HG03354 (cell line): ENCODE measurements at regions not wholly inside any gene's neighbourhood (a gene's known extent, or its start where the extent isn't known, plus 50 kb on each side); places are given as distances from the start of the nearest gene placed in this dataset.
A peak's percentile ranks its signal among the peaks of the same experiment; 100 is the strongest.
"Not testable (repeated sequence)": the region's sequence is repeated elsewhere in the genome, so short reads cannot be mapped to it uniquely, and the experiment has no call there.

ENCODE experiments used
- ATAC-seq: cut with Tn5 transposase; IDR thresholded peaks from one replicate; pipeline ENCODE4 v1.9.1; 2021; ENCODE audit warnings: mild to moderate bottlenecking; ENCODE audit not compliant: unreplicated experiment, poor library complexity, severe bottlenecking

DNA sequence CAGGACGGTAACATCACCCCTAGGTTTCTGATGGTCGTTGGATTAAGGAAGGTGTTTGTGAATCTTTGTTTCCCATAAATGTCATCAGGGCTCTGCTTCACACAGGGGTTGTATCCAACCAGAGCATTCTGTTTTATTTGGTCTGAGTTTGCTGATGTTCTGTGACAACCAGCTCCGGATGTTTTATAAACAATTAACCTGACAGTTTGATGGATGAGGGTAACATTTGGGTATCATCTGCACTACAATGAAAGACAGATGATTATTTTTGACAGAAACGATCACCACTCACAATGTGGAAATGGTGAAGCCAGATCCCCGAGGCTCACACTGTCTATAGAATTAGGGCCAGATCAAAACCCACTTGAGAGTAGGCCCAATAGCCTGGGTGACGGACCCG lies 107.1 kb downstream of the CDC42EP3 start:
- no peak for ATAC-seq

- no peak for ATAC-seq
Measured at GRCh38 chr2:37566517-37566981, 104.9 kb downstream of the CDC42EP3 start.

DNA sequence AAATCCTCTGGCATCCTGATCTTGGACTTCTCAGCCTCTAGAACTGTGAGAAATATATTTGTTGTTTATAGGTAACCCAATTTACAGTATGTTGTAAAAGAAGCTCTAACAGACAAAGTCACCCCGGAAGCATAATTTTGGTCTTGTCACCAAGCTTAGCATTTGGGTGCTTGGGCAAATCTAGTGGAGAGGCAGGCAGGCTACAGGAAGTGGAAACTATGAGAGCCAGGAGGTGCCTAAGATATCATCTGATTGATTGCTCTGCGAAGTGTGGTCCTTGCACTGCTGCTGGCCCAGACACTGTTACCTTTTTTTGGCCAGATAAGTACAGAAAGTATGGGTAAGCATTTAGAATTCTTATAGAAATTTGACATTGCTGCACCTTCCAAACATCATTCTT lies 102.9 kb downstream of the CDC42EP3 start:
- no peak for ATAC-seq

GRCh38 chr2:37569131-37569823 lies 102.2 kb downstream of the CDC42EP3 start:
- no peak for ATAC-seq

DNA sequence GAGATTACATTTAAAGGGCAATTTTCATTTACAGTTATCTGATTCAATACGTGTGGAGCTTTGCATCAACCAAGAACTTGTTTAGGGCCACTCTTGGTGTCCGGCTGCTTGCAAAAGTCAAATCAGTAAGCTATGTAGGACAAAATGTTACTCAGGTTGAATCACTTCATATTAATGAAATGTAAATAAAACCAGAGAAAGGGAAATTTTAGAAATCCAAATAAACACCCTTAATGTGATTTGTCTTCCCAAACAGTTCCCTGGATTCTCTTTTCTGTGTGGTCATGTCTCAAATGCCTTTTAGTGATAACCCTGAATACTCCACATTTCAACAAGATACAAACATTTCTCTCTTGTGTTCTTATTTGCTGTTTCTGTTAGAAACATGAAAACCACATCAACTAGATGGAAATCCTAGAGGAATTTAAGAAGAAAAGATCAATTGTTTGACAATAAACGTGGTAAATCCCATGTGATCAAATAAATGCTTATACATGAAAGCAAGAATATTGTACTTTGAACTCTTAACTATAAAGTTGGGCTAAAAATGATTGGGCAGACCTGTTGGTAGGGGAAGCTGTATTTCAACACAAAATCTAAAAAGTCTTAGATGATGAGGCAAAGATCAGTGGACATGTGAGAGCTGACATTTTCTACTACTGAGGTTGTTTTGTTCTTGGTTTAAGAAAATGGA lies 101.3 kb downstream of the CDC42EP3 start:
- ATAC-seq, result no peak

DNA sequence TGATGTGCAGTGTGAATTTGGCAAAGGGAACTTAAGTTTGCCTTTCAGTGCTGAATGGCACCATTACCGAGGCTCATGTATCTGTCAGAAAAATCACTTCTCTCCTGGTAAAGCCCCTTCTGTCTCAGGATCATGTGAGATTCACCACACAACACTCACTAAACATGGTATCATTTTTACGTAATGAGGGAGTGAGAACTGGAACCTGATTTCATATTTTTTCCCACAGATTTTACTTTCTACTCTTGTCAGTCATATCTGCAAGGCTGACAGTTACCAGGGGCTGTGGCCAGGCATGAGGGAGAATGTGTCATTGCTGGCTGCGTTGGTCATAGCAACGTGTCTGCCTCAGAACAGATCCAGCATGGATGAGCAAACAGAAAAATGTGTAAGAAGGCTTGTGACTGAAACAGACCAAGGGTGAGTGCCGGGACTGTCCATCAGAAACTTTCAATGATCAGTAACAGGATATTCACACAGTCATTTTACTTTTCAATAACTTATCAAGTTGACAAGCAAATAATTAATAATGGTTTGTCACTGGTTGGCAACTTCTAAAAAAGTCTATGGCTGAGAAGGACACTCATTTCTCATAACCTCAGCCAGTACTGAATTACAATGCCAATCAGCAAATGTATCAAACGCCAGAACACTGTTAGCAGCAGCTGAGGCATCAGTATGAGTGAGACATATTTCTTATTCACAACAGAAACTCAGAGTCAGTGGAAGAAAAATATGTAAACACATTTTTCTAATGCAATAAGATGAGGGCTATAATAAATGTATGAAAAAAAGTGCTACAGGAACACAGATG lies 100.5 kb downstream of the CDC42EP3 start:
- peak; percentile 87 for ATAC-seq

GRCh38 chr2:37571587-37572136 lies 99.8 kb downstream of the CDC42EP3 start:
- no peak for ATAC-seq

GRCh38 chr2:37573451-37574388 lies 97.7 kb downstream of the CDC42EP3 start:
- ATAC-seq, result peak; percentile 67

GRCh38 chr2:37575780-37576179 lies 95.7 kb downstream of the CDC42EP3 start:
- ATAC-seq, result no peak

DNA sequence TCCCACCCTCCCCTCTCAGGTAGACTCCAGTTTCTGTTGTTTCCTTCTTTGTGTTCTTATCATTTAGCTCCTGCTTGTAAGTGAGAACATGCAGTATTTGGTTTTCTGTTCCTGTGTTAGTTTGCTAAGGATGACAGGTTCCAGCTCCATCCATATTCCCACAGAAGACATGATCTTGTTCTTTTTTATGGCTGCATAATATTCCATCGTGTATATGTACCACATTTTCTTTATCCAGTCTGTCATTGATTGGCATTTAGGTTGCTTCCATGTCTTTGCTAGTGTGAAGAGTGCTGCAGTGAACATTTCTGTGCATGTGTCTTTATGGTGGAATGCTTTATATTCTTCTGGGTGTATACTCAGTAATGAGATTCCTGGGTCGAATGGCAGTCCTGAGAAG lies 95.2 kb downstream of the CDC42EP3 start:
- not testable (repeated sequence) for ATAC-seq

DNA sequence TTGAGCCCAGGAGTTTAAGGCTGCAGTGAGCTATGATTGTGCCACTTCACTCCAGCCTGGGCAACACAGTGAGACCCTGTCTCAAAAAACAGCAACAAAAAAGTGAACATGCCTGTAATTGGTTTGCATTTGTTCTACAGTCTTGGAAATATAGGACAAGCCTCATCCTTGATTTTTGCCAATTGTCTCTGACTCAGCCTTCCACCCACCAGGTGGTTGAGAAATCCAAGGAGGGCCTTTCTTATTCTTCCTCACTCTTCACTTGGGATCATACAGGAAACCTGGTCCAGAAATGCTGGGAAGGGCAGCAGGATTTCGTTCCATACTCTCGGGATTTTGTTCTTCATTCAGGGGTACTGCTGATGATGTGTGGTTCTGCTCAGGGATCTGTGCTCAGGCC lies 94.6 kb downstream of the CDC42EP3 start:
- ATAC-seq, result no peak

DNA sequence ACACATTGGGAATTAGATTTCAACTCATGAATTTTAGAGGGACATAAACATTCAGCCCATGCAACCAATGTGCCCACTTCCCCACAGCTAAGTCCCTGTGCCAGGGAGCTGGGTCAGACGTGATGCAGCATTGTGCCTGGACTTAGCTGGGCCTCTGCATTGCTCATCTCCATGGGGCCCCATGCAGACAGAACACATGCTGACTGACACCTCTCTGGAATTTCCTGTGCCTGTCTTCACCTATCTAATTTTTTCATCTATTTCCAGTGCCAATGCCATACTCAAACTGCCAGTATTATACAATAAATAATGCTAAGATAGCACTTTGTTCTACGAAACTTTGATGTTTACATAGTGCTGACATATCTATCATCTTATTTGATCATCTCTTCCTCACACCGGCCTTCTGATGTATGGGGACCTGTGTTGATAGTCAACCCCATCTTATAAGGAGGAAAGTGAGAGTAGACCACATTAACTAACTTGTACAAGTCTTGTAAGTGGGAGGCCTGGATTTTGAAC lies 92.2 kb downstream of the CDC42EP3 start:
- no peak for ATAC-seq

- not testable (repeated sequence) for ATAC-seq
Measured at GRCh38 chr2:37579949-37580348, 91.5 kb downstream of the CDC42EP3 start.

DNA sequence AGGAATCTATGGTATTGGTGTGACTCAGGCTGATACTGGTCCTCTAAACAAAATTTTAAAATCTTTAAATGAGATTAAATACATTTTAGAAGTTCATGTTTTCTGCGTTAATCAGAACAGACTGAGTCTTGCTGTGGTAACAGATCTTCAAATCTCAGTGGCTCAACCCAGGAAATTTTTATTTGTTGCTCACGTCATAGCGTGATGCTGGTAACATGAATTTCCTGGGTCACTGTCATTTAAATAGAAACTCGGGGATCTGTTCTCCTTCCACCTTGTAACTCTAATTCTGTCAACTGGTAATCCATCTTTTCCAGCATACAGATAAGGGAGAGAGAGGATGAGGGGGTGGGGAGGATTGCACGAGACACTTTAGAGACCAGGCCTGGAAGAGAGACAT lies 90.0 kb downstream of the CDC42EP3 start:
- no peak for ATAC-seq

DNA sequence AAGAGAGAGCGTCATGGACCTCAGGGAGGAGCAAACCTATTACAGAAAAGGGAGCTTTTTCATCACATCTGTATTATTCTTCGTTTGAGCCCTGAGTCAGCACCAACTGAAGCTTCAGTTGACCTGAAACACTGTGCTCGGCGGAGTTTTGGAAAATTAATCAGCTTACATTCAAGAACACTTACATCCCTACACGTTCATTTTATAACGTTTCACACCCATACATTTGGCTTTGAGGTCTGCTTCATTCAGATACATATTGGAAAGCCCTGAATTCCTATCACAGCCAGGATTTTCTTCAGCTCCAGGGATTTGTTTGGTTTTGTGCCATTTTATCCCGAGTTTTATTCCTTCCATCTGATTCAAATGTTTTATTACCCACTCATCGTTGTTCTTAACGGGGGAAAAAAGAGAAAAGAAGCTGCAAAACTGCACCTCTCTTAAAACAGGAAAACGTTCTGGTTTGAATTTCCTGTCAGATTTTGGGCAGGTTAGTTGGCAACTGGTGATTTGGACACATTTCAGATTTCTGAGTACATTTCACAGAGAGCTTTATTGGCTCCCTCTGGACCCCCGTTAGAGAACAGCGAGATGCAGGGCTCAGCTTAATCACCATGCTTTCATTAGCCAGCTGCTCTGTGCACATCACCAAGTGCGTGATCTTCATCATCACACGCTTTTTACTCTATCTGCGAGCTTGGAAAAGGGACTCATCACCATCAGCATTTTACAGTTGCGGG lies 88.8 kb downstream of the CDC42EP3 start:
- ATAC-seq, result no peak

DNA sequence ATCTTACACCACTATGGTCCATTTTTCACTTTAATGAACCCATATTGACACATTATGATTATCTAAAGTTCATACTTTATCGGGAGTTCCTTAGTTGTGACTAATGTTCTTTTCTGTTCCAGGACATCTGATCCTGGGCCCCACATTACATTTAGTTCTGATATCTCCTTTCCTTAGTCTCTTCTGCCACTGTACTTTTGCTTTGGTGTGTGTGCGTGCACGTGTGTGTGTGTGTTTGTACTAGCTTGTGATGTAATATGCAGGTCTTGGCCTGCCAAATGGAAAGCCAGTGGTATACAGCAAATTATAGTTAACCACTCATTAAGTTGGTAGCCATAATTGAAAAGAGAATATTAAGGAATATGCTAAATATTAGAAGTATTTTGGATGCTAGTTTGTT lies 88.0 kb downstream of the CDC42EP3 start:
- no peak for ATAC-seq

GRCh38 chr2:37583867-37584266 lies 87.6 kb downstream of the CDC42EP3 start:
- ATAC-seq, result no peak

- ATAC-seq, result peak; percentile 32
Measured at GRCh38 chr2:37585295-37585908, 86.0 kb downstream of the CDC42EP3 start.
